H1 (cell line): ENCODE measurements at regions not wholly inside any gene's neighbourhood (a gene's known extent, or its start where the extent isn't known, plus 50 kb on each side); places are given as distances from the start of the nearest gene placed in this dataset.

Experiments
- CTCF ChIA-PET: fragments of 300-600 bp; sonication (Branson Sonifier 250); formaldehyde crosslinking; loops from one replicate; lab custom pipeline; 2021; ENCODE audit not compliant: partially characterized antibody; lab: Charles Lee
- POLR2A ChIA-PET: fragments of 300-600 bp; sonication (Branson Sonifier 250); formaldehyde crosslinking; loops from one replicate; lab custom pipeline; 2021; ENCODE audit warnings: inconsistent platforms; ENCODE audit not compliant: partially characterized antibody; lab: Charles Lee
- DNase-seq, 2 experiments: peaks; one replicate each; pipeline versions ENCODE4 v3.0.0 to v3.0.0-alpha.2; 2010 to 2022; ENCODE audit warnings: low spot score in 2 of 2, low read depth in 1 of 2, mixed read lengths in 1 of 2
- FAIRE-seq: peaks from 2 replicates; lab custom pipeline; 2011; peaks lifted over from hg19 to GRCh38; lab: Jason Lieb, UNC
- H2AFZ ChIP-seq: 2 replicates; pipeline ENCODE4 v1.8.1; 2012; ENCODE audit warnings: low read length, inconsistent platforms
- H2AK5ac ChIP-seq: 2 replicates; pipeline ENCODE4 v1.6.1; 2013; ENCODE audit warnings: low read depth, low read length
- H2BK120ac ChIP-seq: replicated peaks from 2 replicates; pipeline ENCODE3; 2013; ENCODE audit warnings: low read depth, low read length, inconsistent platforms
- H2BK12ac ChIP-seq: 2 replicates; pipeline ENCODE4 v1.6.1; 2013; ENCODE audit warnings: low read depth, low read length
- H2BK15ac ChIP-seq: 2 replicates; pipeline ENCODE4 v1.6.1; 2013; ENCODE audit warnings: low read length
- H2BK20ac ChIP-seq: 2 replicates; pipeline ENCODE4 v1.6.1; 2013; ENCODE audit warnings: low read length
- H2BK5ac ChIP-seq: 2 replicates; pipeline ENCODE4 v1.6.1; 2013; ENCODE audit warnings: low read depth, low read length
- H3K14ac ChIP-seq: 2 replicates; pipeline ENCODE4 v1.6.1; 2013; ENCODE audit warnings: inconsistent platforms; ENCODE audit not compliant: insufficient read length
- H3K18ac ChIP-seq: 2 replicates; pipeline ENCODE4 v1.6.1; 2013; ENCODE audit warnings: low read length; ENCODE audit errors: extremely low read depth
- H3K23ac ChIP-seq: 2 replicates; pipeline ENCODE4 v1.6.1; 2013; ENCODE audit warnings: inconsistent platforms; ENCODE audit not compliant: insufficient read length
- H3K23me2 ChIP-seq: 2 replicates; pipeline ENCODE4 v1.6.1; 2013; ENCODE audit warnings: low read depth, low read length
- H3K27ac ChIP-seq: 2 replicates; pipeline ENCODE4 v1.6.1; 2011; ENCODE audit warnings: low read depth, low read length, inconsistent platforms
- H3K27me3 ChIP-seq, 4 experiments: replicated peaks in 1 of 4; 1 replicate in 1 of 4; 2 replicates in 3 of 4; pipeline versions ENCODE4 v1.6.1 to v1.8.1; 2011 to 2013; ENCODE audit warnings: low read length in 3 of 4, mild to moderate bottlenecking in 3 of 4, inconsistent platforms in 2 of 4, mixed read lengths in 2 of 4, moderate library complexity in 1 of 4; ENCODE audit not compliant: control insufficient read depth in 3 of 4, insufficient read depth in 3 of 4; ENCODE audit errors: extremely low read depth in 1 of 4
- H3K36me3 ChIP-seq, 4 experiments: 2 replicates each; pipeline versions ENCODE4 v1.6.1 to v1.8.1; 2011 to 2013; ENCODE audit warnings: mild to moderate bottlenecking in 4 of 4, low read length in 3 of 4, moderate library complexity in 2 of 4, control low read depth in 1 of 4, inconsistent platforms in 1 of 4; ENCODE audit not compliant: insufficient read depth in 4 of 4, control insufficient read depth in 2 of 4
- H3K4ac ChIP-seq: replicated peaks from 2 replicates; pipeline ENCODE3; 2013; ENCODE audit warnings: low read length, low read depth, mixed read lengths, inconsistent platforms; ENCODE audit not compliant: insufficient read length
- H3K4me1 ChIP-seq, 4 experiments: replicated peaks in 1 of 4; 1 replicate in 1 of 4; 2 replicates in 3 of 4; pipeline versions ENCODE4 v1.6.1 to v1.8.1; 2011 to 2013; ENCODE audit warnings: low read length in 3 of 4, inconsistent platforms in 2 of 4, mixed read lengths in 1 of 4; ENCODE audit not compliant: insufficient read depth in 4 of 4, control insufficient read depth in 3 of 4
- H3K4me2 ChIP-seq, 2 experiments: 2 replicates each; pipeline versions ENCODE4 v1.6.1 to v1.8.1; 2011 to 2013; ENCODE audit warnings: low read depth in 2 of 2, low read length in 2 of 2, control low read depth in 1 of 2, inconsistent platforms in 1 of 2, mild to moderate bottlenecking in 1 of 2; ENCODE audit not compliant: insufficient read depth in 1 of 2
- H3K4me3 ChIP-seq, 4 experiments: fragments of 200-600, 300-600 bp in 1 of 4; sonication (generic), shearing (Covaris generic), sonication (Bioruptor Twin) in 1 of 4; 2 replicates each; pipeline versions ENCODE4 v1.5.1 to v1.8.1; 2011 to 2016; ENCODE audit warnings: low read length in 4 of 4, low read depth in 3 of 4, control low read depth in 2 of 4, inconsistent platforms in 2 of 4, mild to moderate bottlenecking in 2 of 4, mixed read lengths in 1 of 4, moderate library complexity in 1 of 4; ENCODE audit not compliant: insufficient read depth in 2 of 4; ENCODE audit errors: extremely low read depth in 1 of 4
- H3K56ac ChIP-seq: replicated peaks from 2 replicates; pipeline ENCODE3; 2013; ENCODE audit warnings: low read depth, mild to moderate bottlenecking, mixed read lengths, low read length, inconsistent platforms; ENCODE audit not compliant: insufficient read length
- H3K79me1 ChIP-seq: 2 replicates; pipeline ENCODE4 v1.6.1; 2013; ENCODE audit warnings: low read depth, low read length, control low read depth
- H3K79me2 ChIP-seq, 2 experiments: 2 replicates each; pipeline versions ENCODE4 v1.6.1 to v1.8.1; 2012 to 2013; ENCODE audit warnings: low read length in 2 of 2, mild to moderate bottlenecking in 2 of 2, inconsistent platforms in 1 of 2; ENCODE audit not compliant: insufficient read depth in 2 of 2, control insufficient read depth in 1 of 2
- H3K9ac ChIP-seq, 4 experiments: replicated peaks in 1 of 4; 1 replicate in 1 of 4; 2 replicates in 3 of 4; pipeline versions ENCODE4 v1.6.1 to v1.8.1; 2011 to 2013; ENCODE audit warnings: low read depth in 3 of 4, low read length in 3 of 4, control low read depth in 2 of 4, mild to moderate bottlenecking in 2 of 4, moderate library complexity in 2 of 4, inconsistent platforms in 1 of 4; ENCODE audit errors: extremely low read depth in 1 of 4
- H3K9me3 ChIP-seq, 2 experiments: 2 replicates each; pipeline versions ENCODE4 v1.6.1 to v1.8.1; 2012 to 2013; ENCODE audit warnings: mild to moderate bottlenecking in 2 of 2, moderate library complexity in 2 of 2, control low read depth in 1 of 2, inconsistent platforms in 1 of 2, low read depth in 1 of 2, low read length in 1 of 2, mixed read lengths in 1 of 2; ENCODE audit not compliant: insufficient read depth in 2 of 2
- H4K20me1 ChIP-seq, 2 experiments: replicated peaks in 1 of 2; 2 replicates each; pipeline versions ENCODE3 to v1.8.1; 2011 to 2013; ENCODE audit warnings: inconsistent platforms in 2 of 2, low read length in 2 of 2, mild to moderate bottlenecking in 1 of 2; ENCODE audit not compliant: insufficient read depth in 2 of 2, control insufficient read depth in 1 of 2
- H4K5ac ChIP-seq: 2 replicates; pipeline ENCODE4 v1.6.1; 2013; ENCODE audit warnings: low read length, low read depth, mixed read lengths, inconsistent platforms; ENCODE audit not compliant: insufficient read length
- H4K8ac ChIP-seq: 2 replicates; pipeline ENCODE4 v1.8.0; 2013; ENCODE audit warnings: mild to moderate bottlenecking, moderate library complexity, low read length, inconsistent platforms; ENCODE audit not compliant: insufficient read depth; ENCODE audit errors: extremely low read depth
- H4K91ac ChIP-seq: replicated peaks from 2 replicates; pipeline ENCODE3; 2013; ENCODE audit warnings: low read length, mixed read lengths, inconsistent platforms; ENCODE audit not compliant: insufficient read length
- MAFK ChIP-seq: IDR thresholded peaks from 2 replicates; pipeline ENCODE4 v1.6.1; 2012; ENCODE audit warnings: low read depth, mild to moderate bottlenecking, improper control_type of control experiment, low read length
- PHF8 ChIP-seq: fragments of 200-600 bp; sonication (generic); conservative IDR thresholded peaks from 2 replicates; pipeline ENCODE4 v1.7.1; 2012; ENCODE audit warnings: low read depth, mild to moderate bottlenecking, inconsistent platforms, low read length, moderate library complexity
- WGBS, 2 experiments: shearing (Covaris generic) in 1 of 2; methylation state at CpG; one replicate each; pipeline versions ENCODE4 v1.1.6 to v1.1.7; 2013 to 2015; ENCODE audit warnings: low lambda C conversion rate in 2 of 2, mixed read lengths in 2 of 2, inconsistent platforms in 1 of 2, low coverage in 1 of 2, missing lambda C conversion rate in 1 of 2; ENCODE audit not compliant: insufficient replicate concordance in 2 of 2, insufficient coverage in 1 of 2, insufficient read length in 1 of 2; ENCODE audit errors: extremely low coverage in 1 of 2, missing lambda C conversion rate in 1 of 2; 5-methylcytosine and 5-hydroxymethylcytosine counted together

- no peaks in the 10 kb centered on the region for H3K79me1 ChIP-seq
- no peaks in the 10 kb centered on the region; a peak in 1 of 7 replicates for H3K4me1 ChIP-seq
- H3K4me3 ChIP-seq = no peak overlapping the region
- H3K27me3 ChIP-seq = no peaks in the 10 kb centered on the region
- no peak overlapping the region for H3K9ac ChIP-seq
- H3K79me2 ChIP-seq = no peaks in the 10 kb centered on the region
- H2BK15ac ChIP-seq = no peak overlapping the region
- H3K56ac ChIP-seq = no peak overlapping the region
- no peaks in the 10 kb centered on the region for H3K23me2 ChIP-seq
- no peak overlapping the region for H3K27ac ChIP-seq
- no peak overlapping the region for H2AFZ ChIP-seq
- H4K5ac ChIP-seq = no peak overlapping the region
- CTCF ChIA-PET = interaction anchor here (0.7 to 1.6 kb wide), 2 partner anchors 20 to 207 kb away, joined by 3 to 4 read pairs; no protein-coding TSS in a partner anchor
- POLR2A ChIA-PET = no interaction called here
- H2AK5ac ChIP-seq = no peak overlapping the region
- no peak overlapping the region for H2BK5ac ChIP-seq
- H3K14ac ChIP-seq = no peak overlapping the region
- H2BK120ac ChIP-seq = no peak overlapping the region
- WGBS, 2 experiments = 88% methylated on average over 5 of the region's 5 CpGs; no CpG with 5 or more reads in 1 of the 2 experiments
- no peak overlapping the region for H3K18ac ChIP-seq
- DNase-seq (no peak), FAIRE-seq (no peak)
- H3K9me3 ChIP-seq = no peaks in the 10 kb centered on the region; a peak in 1 of 4 replicates
- peak overlapping the region; percentile 11; the same call in 1 of the 2 replicates for H4K8ac ChIP-seq
- TF ChIP-seq PHF8 (no peak), MAFK (no peak)
- H3K4ac ChIP-seq = no peak overlapping the region
- H2BK12ac ChIP-seq = no peak overlapping the region
- H3K36me3 ChIP-seq = no peaks in the 10 kb centered on the region
- H2BK20ac ChIP-seq = no peak overlapping the region
- H4K91ac ChIP-seq = no peak overlapping the region
- no peaks in the 10 kb centered on the region for H4K20me1 ChIP-seq
- no peak overlapping the region for H3K4me2 ChIP-seq
- H3K23ac ChIP-seq = no peak overlapping the region
Measured at GRCh38 chr2:78654941-78655340, 370.6 kb upstream of the REG3G start.
